ENCODE measurements at regions not wholly inside any gene's neighbourhood (a gene's known extent, or its start where the extent isn't known, plus 50 kb on each side); places are given as distances from the start of the nearest gene placed in this dataset.

GRCh38 chr4:151979819-151980218 is 219.0 kb upstream of the GATB start:
- in situ Hi-C loops (cut with HindIII; ENCODE audit: low pct_ligation_motif_present, low sequenced_read_pairs): no loop called here
- no peak for DNase-seq
- TF ChIP-seq CTCF (IDR thresholded peaks at IDR 0.05; ENCODE audit: low read depth, low read length, missing control alignments): no peak
- H3K27me3 ChIP-seq (replicated peaks): no peaks in the 10 kb centered on the region
- no peaks in the 10 kb centered on the region for H3K36me3 ChIP-seq (replicated peaks)
- H3K4me3 ChIP-seq (ENCODE audit: low read depth, low read length): no peak overlapping the region
- no peak overlapping the region for H3K27ac ChIP-seq

- TF ChIP-seq CTCF (IDR thresholded peaks at IDR 0.05; ENCODE audit: low read depth, low read length, missing control alignments): no peak
- DNase-seq: no peak
These were observed 207.8 kb upstream of the GATB start for GRCh38 chr4:151968643-151969042.

GRCh38 chr4:151967074-151967473 is 206.3 kb upstream of the GATB start:
- TF ChIP-seq CTCF (IDR thresholded peaks at IDR 0.05; ENCODE audit: low read depth, low read length, missing control alignments): no peak
- no peak overlapping the region for H3K27ac ChIP-seq
- H3K27me3 ChIP-seq (replicated peaks): no peaks in the 10 kb centered on the region
- no peak for DNase-seq
- no peaks in the 10 kb centered on the region for H3K36me3 ChIP-seq (replicated peaks)
- no peak overlapping the region for H3K4me3 ChIP-seq (ENCODE audit: low read depth, low read length)
- in situ Hi-C loops (cut with HindIII; ENCODE audit: low pct_ligation_motif_present, low sequenced_read_pairs): no loop called here

More at GRCh38 chr4:151968643-151969042, 207.8 kb upstream of the GATB start:
- no peak overlapping the region for H3K27ac ChIP-seq
- H3K4me3 ChIP-seq (ENCODE audit: low read depth, low read length): no peak overlapping the region
- no peaks in the 10 kb centered on the region for H3K27me3 ChIP-seq (replicated peaks)
- no peaks in the 10 kb centered on the region for H3K36me3 ChIP-seq (replicated peaks)
- in situ Hi-C loops (cut with HindIII; ENCODE audit: low pct_ligation_motif_present, low sequenced_read_pairs): no loop called here

GRCh38 chr4:151962138-151962823 is 201.5 kb upstream of the GATB start:
- H3K27me3 ChIP-seq (replicated peaks): no peaks in the 10 kb centered on the region
- no peaks in the 10 kb centered on the region for H3K36me3 ChIP-seq (replicated peaks)
- no peak overlapping the region for H3K27ac ChIP-seq
- no peak for DNase-seq
- no peak for TF ChIP-seq CTCF (IDR thresholded peaks at IDR 0.05; ENCODE audit: low read depth, low read length, missing control alignments)
- in situ Hi-C loops (cut with HindIII; ENCODE audit: low pct_ligation_motif_present, low sequenced_read_pairs): no loop called here
- H3K4me3 ChIP-seq (ENCODE audit: low read depth, low read length): no peak overlapping the region

- in situ Hi-C loops (cut with HindIII; ENCODE audit: low pct_ligation_motif_present, low sequenced_read_pairs): no loop called here
- Histone ChIP-seq H3K36me3 (replicated peaks) (no peaks in the 10 kb centered on the region), H3K27ac (no peak overlapping the region), H3K4me3 (ENCODE audit: low read depth, low read length) (no peak overlapping the region), H3K27me3 (replicated peaks) (no peaks in the 10 kb centered on the region)
- TF ChIP-seq CTCF (IDR thresholded peaks at IDR 0.05; ENCODE audit: low read depth, low read length, missing control alignments): no peak
- no peak for DNase-seq
These were observed 200.6 kb upstream of the GATB start for GRCh38 chr4:151961456-151961855.
